ENCODE measurements at regions not wholly inside any gene's neighbourhood (a gene's known extent, or its start where the extent isn't known, plus 50 kb on each side); places are given as distances from the start of the nearest gene placed in this dataset.

- peak; percentile 66 for DNase-seq (ENCODE audit: low read depth)
These were observed 154.7 kb upstream of the HS6ST1 start for GRCh38 chr2:128473175-128474035.

- DNase-seq (ENCODE audit: low read depth), result no peak
These were observed 155.6 kb upstream of the HS6ST1 start for GRCh38 chr2:128474036-128474955.

DNA sequence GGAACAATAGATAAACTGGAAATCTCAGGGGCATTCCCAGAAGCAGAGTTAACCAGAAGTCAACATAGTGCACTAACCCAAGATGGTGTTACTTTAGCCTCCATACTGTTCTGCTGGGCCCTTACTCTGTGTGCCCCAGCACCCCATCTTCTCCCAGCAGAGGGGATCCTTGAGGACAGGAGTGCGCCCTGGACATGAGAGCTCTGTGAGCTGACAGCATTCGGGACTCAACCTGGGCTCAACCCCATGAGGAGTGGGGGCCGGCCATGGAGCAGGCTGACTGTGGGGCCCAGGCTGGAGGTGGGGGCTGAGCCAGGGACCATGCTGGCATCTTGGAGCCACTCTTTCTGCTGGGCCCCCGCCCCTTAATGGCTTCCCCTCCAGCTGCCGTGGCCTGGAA lies 156.3 kb upstream of the HS6ST1 start:
- no peak for DNase-seq (ENCODE audit: low read depth)

- no peak for DNase-seq (ENCODE audit: low read depth)
These were observed 157.0 kb upstream of the HS6ST1 start for GRCh38 chr2:128475427-128476211.

- DNase-seq (ENCODE audit: low read depth), result no peak
These were observed 158.6 kb upstream of the HS6ST1 start for GRCh38 chr2:128477026-128477820.

DNA sequence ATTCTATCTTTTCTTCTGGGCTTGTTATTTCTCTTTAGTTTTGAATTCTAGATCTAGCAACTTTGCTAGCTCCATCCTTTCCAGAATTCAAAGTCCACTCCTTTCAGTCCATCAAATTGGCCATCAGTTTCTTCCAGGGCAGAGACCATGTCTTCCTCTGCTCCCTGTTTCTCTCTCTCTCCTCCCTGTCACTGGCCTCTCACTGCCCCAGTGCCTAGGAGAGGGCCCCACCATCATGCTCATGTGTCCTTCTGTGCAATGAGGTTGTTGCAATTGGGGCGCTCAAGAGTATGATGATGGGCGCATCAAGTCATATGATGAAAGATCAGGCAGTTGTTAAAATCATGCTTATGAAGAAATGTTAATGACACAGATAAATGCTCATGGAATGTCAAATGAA lies 159.2 kb upstream of the HS6ST1 start:
- DNase-seq (ENCODE audit: low read depth), result no peak

GRCh38 chr2:128485761-128486639 lies 167.3 kb upstream of the HS6ST1 start:
- no peak for DNase-seq (ENCODE audit: low read depth)

GRCh38 chr2:128486640-128487375 lies 168.1 kb upstream of the HS6ST1 start:
- DNase-seq (ENCODE audit: low read depth), result no peak

GRCh38 chr2:128487650-128488387 lies 169.2 kb upstream of the HS6ST1 start:
- no peak for DNase-seq (ENCODE audit: low read depth)

DNA sequence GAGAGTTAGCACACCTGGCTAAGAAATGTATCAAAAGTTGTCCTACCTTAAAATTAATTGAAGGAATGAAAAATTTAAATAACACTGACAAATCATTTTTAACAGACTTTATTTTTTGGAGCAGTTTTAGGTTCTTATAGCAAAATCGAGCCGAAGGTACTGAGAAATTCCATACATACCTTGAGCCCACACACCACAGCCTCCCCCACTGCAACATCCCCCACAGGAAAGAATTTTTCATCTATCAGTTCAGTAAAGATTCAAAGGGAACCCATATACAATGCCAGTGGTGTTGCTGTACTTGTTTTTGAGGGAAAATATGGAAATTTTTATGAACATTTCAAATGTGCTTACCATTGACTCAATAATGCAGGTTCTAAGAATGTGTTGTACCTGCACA lies 169.8 kb upstream of the HS6ST1 start:
- DNase-seq (ENCODE audit: low read depth), result no peak

- no peak for DNase-seq (ENCODE audit: low read depth)
These were observed 171.0 kb upstream of the HS6ST1 start for GRCh38 chr2:128489526-128490273.

DNA sequence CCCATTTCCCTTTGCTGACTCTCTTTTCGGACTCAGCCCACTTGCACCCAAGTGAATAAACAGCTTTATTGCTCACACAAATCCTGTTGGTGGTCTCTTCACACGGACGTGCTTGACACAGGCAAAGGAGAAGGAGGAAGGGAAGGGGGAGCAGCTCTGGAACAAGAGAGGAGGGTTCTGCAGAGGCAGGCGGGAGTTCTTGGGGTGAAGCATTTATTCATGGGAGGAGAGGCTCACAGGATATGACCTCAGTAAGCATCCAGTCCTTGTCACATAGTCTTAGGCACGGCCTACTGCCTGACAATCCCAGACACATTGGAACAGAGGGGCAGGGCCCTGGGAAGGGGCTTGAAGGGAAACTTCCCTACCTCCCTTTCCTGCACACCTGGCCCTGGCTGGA lies 171.7 kb upstream of the HS6ST1 start:
- no peak for DNase-seq (ENCODE audit: low read depth)

GRCh38 chr2:128490881-128491691 lies 172.4 kb upstream of the HS6ST1 start:
- no peak for DNase-seq (ENCODE audit: low read depth)

- DNase-seq (ENCODE audit: low read depth), result no peak
These were observed 173.1 kb upstream of the HS6ST1 start for GRCh38 chr2:128491692-128492244.

GRCh38 chr2:128492966-128493811 lies 174.5 kb upstream of the HS6ST1 start:
- no peak for DNase-seq (ENCODE audit: low read depth)

DNA sequence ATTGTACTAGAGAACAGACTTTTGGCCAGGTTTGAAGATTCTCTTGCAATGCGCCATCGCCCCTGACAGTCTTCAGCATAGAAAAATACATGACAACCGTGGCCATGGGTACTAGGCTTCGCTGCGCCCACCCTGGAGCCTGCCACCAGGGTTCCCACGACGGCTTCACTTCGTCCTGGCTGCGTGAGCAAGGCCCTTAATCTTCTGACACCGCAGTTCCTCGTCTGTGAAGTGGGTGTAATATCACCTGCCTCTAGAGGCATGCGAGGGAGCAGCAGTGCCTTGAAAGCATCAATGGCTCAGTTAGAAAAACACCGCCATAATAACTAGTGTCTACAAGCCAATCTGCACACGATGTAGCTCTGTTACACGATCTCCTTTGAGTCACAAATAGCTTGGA lies 175.2 kb upstream of the HS6ST1 start:
- DNase-seq (ENCODE audit: low read depth), result no peak

Measured in GM04504 (cell line).